Esophagus mucosa (tissue), 1 donor: ENCODE measurements at regions not wholly inside any gene's neighbourhood (a gene's known extent, or its start where the extent isn't known, plus 50 kb on each side); places are given as distances from the start of the nearest gene placed in this dataset.
"Not testable (repeated sequence)": the region's sequence is repeated elsewhere in the genome, so short reads cannot be mapped to it uniquely, and the experiment has no call there.

ENCODE experiments used
- ATAC-seq: fragments of 200-7000 bp; cut with Tn5 transposase; one replicate; pipeline ENCODE4 v1.9.1; 2020
- donor health status: DM: yes; HTN: yes; CAD: no.

DNA sequence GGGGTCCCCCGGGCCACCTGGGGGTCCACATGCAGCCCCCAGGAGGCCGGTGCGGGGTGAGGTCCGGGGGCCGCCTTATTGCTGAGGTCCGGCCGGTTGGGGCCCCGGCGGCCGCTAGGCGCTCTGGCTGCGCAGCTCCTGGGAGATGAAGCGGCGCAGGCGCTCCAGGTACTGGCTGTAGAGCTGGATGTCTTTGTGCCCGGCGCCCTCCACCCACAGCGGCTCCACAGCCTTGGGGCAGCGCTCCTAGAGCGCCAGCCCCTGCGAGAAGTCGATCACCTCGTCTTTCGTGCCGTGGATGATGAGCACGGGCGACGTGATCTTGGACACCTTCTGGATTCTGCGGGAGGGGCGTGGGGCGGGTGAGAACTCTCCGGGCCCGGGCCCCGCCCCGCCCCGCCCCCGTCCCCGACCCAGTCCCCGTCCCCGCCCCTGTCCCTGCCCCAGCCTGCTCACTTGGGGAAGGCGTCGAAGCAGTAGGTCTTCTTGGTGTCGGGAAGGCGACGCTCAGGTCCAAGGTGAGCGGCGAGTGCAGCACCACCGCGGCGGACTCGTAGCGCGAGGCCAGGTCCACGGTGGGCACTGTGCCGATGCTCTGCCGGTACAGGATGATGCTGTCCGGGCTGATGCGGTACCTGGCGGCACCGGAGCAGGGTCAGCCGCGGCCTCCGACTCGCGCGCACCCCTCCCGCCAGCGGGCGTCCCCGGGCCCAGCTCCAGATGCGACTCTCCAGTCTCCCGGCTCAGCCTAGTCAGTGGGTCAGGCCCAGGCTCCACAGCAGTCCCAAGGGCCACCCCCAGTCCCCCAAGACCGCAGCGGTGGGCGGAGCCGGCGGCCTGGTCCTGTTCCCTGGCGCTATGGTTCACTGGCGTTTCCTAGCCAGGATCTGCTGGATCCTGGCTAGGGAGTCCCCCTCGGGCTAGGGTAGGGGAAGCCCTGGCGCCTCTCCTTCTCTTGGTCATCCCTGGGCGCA lies 89.4 kb upstream of the GOLGA6L1 start:
- not testable (repeated sequence) for ATAC-seq

DNA sequence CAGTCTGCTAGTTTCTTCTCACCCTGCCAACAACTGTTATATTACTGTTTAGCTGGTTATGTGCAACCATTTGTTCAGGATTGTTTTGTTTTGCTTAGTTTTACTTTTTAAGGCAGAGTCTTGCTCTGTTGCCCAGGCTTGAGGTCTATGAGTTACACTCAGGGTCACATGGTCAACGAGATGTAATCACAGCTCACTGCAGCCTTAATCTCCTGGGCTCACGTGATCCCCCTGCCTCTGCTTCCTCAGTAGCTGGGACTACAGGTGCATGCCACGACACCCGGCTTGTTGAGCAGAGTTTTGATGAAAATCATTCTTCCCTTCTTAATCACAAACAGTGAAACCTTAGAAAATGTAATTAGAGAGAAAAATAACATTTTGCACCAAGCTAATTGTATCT lies 72.8 kb upstream of the GOLGA6L1 start:
- not testable (repeated sequence) for ATAC-seq

DNA sequence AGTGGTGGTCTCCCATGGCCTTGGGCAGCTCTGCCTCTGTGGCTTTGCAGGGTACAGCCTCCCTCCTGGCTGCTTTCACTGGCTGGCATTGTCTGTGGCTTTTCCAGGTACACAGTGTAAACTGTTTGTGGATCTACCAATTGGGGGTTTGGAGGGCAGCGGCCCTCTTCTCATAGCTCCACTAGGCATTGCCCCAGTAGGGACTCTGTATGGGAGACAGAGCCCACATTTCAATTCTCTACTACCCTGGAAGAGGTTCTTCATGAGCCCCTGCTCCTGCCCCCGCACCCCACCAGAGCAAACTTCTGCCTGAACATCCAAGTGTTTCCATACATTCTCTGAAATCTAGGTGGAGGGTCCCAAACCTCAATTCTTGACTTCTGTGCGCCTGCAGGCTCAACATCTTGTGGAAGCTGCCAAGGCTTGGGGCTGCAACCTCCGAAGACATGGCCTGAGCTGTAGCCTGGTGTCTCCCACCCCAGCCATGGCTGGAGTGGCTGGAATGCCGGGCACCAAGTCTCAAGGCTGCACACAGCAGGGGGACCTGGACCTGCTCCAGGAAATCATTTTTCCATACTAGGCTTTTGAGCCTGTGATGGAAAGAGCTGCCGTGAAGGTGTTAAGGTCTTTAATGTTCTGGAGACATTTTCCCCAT lies 63.3 kb upstream of the GOLGA6L1 start:
- not testable (repeated sequence) for ATAC-seq

DNA sequence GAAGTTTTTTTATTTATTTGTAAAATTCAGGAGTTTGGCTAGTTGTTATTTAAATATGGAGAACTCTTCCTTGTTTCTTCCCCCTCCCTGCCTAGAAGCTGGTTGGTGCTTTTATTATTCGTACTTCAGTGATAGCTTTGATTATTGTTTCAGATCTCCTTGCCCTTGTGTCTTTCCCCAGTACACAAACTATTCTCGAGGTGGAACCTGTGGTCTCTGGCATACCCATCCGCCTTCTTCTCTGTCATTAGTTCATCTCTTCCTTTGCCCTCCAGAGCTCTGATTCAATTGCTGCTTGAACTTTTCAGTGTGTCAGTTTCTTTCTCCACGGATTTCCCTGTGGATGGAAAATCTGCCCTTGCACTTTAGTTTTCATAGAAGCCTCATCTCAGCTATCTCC lies 61.8 kb upstream of the GOLGA6L1 start:
- not testable (repeated sequence) for ATAC-seq

DNA sequence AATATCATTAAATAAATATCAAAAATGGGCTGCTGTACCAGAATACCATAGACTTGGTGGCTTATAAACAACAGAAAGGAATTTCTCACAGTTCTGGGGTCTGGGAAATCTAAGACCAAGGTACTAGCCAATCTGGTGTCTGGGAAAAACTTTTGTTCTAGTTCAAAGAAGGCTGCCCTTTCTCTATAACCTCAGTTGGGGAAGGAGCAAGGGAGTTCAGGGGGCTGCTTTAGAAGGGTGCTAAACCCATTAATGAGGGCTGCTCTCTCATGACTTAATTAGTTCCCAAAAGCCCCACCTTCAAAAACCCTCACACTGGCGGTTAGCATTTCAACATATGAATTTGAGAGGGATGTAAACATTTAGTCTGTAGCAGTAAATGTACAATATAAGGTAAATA lies 55.7 kb upstream of the GOLGA6L1 start:
- peak; percentile 29 for ATAC-seq
